SK-N-SH (cell line): ENCODE measurements at regions not wholly inside any gene's neighbourhood (a gene's known extent, or its start where the extent isn't known, plus 50 kb on each side); places are given as distances from the start of the nearest gene placed in this dataset.

Experiments
- CTCF ChIA-PET: fragments of 300-600, 350-600 bp; formaldehyde crosslinking; extraction: SDS; loops from one replicate; lab custom pipeline; 2021; lab: Yijun Ruan, JAX
- POLR2A ChIA-PET: fragments of 350-600 bp; sonication (Branson Sonifier 250); formaldehyde crosslinking; extraction: SDS; loops from one replicate; lab custom pipeline; 2020; ENCODE audit warnings: antibody characterized with exemption, inconsistent platforms; lab: Yijun Ruan, JAX
- DNase-seq: peaks from one replicate; pipeline ENCODE4 v3.0.0; 2012
- H2AFZ ChIP-seq: fragments of 200-600 bp; sonication (generic); 2 replicates; pipeline ENCODE4 v1.8.1; 2016; ENCODE audit warnings: antibody characterized with exemption, mild to moderate bottlenecking, low read depth
- H3F3A ChIP-seq: fragments of 200-600 bp; sonication (generic); replicated peaks from 2 replicates; pipeline ENCODE3; 2016; ENCODE audit warnings: antibody characterized with exemption, mild to moderate bottlenecking; ENCODE audit not compliant: insufficient read depth
- H3K27ac ChIP-seq, 2 experiments: fragments of 200-500 bp in 1 of 2; fragments of 200-600 bp in 1 of 2; sonication (Bioruptor generic) in 1 of 2; sonication (generic), shearing (Covaris generic) in 1 of 2; 2 replicates each; pipeline versions ENCODE4 v1.5.1 to v1.6.1; 2014 to 2016; ENCODE audit warnings: low read depth in 2 of 2, inconsistent platforms in 1 of 2, low read length in 1 of 2, mild to moderate bottlenecking in 1 of 2, mixed read lengths in 1 of 2
- H3K27me3 ChIP-seq: fragments of 200-600 bp; sonication (generic), shearing (Covaris generic); 2 replicates; pipeline ENCODE4 v1.6.1; 2016; ENCODE audit warnings: mixed run types; ENCODE audit not compliant: insufficient read depth
- H3K36me3 ChIP-seq, 2 experiments: fragments of 200-500 bp in 1 of 2; fragments of 200-600 bp in 1 of 2; sonication (Bioruptor generic) in 1 of 2; sonication (generic) in 1 of 2; replicated peaks in 1 of 2; 2 replicates each; pipeline versions ENCODE3 to v1.5.1; 2014 to 2016; ENCODE audit warnings: low read length in 1 of 2, mild to moderate bottlenecking in 1 of 2; ENCODE audit not compliant: insufficient read depth in 2 of 2, control insufficient read depth in 1 of 2
- H3K4me1 ChIP-seq, 2 experiments: fragments of 200-500 bp in 1 of 2; fragments of 200-600 bp in 1 of 2; sonication (Bioruptor generic) in 1 of 2; sonication (generic), shearing (Covaris generic) in 1 of 2; 2 replicates each; pipeline versions ENCODE4 v1.5.1 to v1.6.1; 2014 to 2016; ENCODE audit warnings: low read depth in 1 of 2, low read length in 1 of 2, mixed run types in 1 of 2; ENCODE audit not compliant: insufficient read depth in 2 of 2, control insufficient read depth in 1 of 2
- H3K4me2 ChIP-seq: fragments of 200-600 bp; sonication (generic), shearing (Covaris generic); 2 replicates; pipeline ENCODE4 v1.6.1; 2017; ENCODE audit warnings: mixed run types
- H3K4me3 ChIP-seq, 2 experiments: fragments of 200-500 bp in 1 of 2; fragments of 200-600 bp in 1 of 2; sonication (Bioruptor generic) in 1 of 2; sonication (generic), shearing (Covaris generic) in 1 of 2; 2 replicates each; pipeline versions ENCODE4 v1.5.1 to v1.8.1; 2014 to 2016; ENCODE audit warnings: low read depth in 2 of 2, inconsistent platforms in 1 of 2, low read length in 1 of 2, mild to moderate bottlenecking in 1 of 2, mixed read lengths in 1 of 2, moderate library complexity in 1 of 2
- H3K79me2 ChIP-seq: fragments of 200-600 bp; sonication (generic); 2 replicates; pipeline ENCODE4 v1.8.1; 2017; ENCODE audit warnings: mild to moderate bottlenecking; ENCODE audit not compliant: insufficient read depth
- H3K9ac ChIP-seq: fragments of 200-600 bp; sonication (generic); 2 replicates; pipeline ENCODE4 v1.6.1; 2017; ENCODE audit warnings: mixed run types
- H3K9me2 ChIP-seq: fragments of 200-600 bp; sonication (generic); 2 replicates; pipeline ENCODE4 v1.6.1; 2017; ENCODE audit warnings: mixed run types
- H3K9me3 ChIP-seq: fragments of 200-600 bp; sonication (generic); 2 replicates; pipeline ENCODE4 v1.6.1; 2017; ENCODE audit warnings: mixed run types, mild to moderate bottlenecking, moderate library complexity
- H4K20me1 ChIP-seq: fragments of 200-600 bp; sonication (generic); 2 replicates; pipeline ENCODE4 v1.6.1; 2017; ENCODE audit warnings: mild to moderate bottlenecking, mixed run types; ENCODE audit not compliant: insufficient read depth
- EZH2phosphoT487 ChIP-seq: fragments of 200-600 bp; sonication (generic); IDR thresholded peaks from 2 replicates; pipeline ENCODE4 v1.6.1; 2017; ENCODE audit warnings: low read depth, mixed run types, mild to moderate bottlenecking, antibody characterized with exemption, moderate library complexity, borderline replicate concordance
- FOXJ3 ChIP-seq: sonication (generic); formaldehyde crosslinking; IDR thresholded peaks from 2 replicates; pipeline ENCODE4 v1.5.1; 2020; ENCODE audit warnings: mild to moderate bottlenecking, missing genetic modification reagents
- FOXM1 ChIP-seq: IDR thresholded peaks from 2 replicates; pipeline ENCODE4 v1.4.0; 2012; ENCODE audit warnings: low read depth, mild to moderate bottlenecking
- GABPA ChIP-seq: IDR thresholded peaks from 2 replicates; pipeline ENCODE4 v1.4.0; 2012; ENCODE audit warnings: low read depth, mild to moderate bottlenecking
- IRF3 ChIP-seq: fragments of 150-350 bp; IDR thresholded peaks from 2 replicates; pipeline ENCODE4 v1.6.1; 2016; ENCODE audit warnings: mild to moderate bottlenecking, low read depth, low read length
- MAX ChIP-seq: IDR thresholded peaks from 2 replicates; pipeline ENCODE4 v1.4.0; 2012; ENCODE audit warnings: low read depth
- MEF2A ChIP-seq: IDR thresholded peaks from 2 replicates; pipeline ENCODE4 v1.4.0; 2012; ENCODE audit warnings: low read depth, borderline replicate concordance
- POLR2AphosphoS5 ChIP-seq: IDR thresholded peaks from 2 replicates; pipeline ENCODE4 v1.6.1; 2012; ENCODE audit warnings: low read depth, low read length
- RAD21 ChIP-seq: IDR thresholded peaks from 2 replicates; pipeline ENCODE4 v1.6.1; 2012; ENCODE audit warnings: mild to moderate bottlenecking, low read length
- RCOR1 ChIP-seq: fragments of 150-350 bp; IDR thresholded peaks from 2 replicates; pipeline ENCODE4 v1.6.1; 2017; ENCODE audit warnings: antibody characterized with exemption, low read length
- REST ChIP-seq: IDR thresholded peaks from 2 replicates; pipeline ENCODE4 v1.6.1; 2012; ENCODE audit warnings: mild to moderate bottlenecking, low read depth, low read length, moderate library complexity
- RFX5 ChIP-seq: IDR thresholded peaks from 2 replicates; pipeline ENCODE4 v1.6.1; 2012; ENCODE audit warnings: mild to moderate bottlenecking, improper control_type of control experiment, low read length
- RXRA ChIP-seq: IDR thresholded peaks from 2 replicates; pipeline ENCODE4 v1.4.0; 2012; ENCODE audit warnings: low read depth, mild to moderate bottlenecking, borderline replicate concordance
- TAF1 ChIP-seq: IDR thresholded peaks from 2 replicates; pipeline ENCODE4 v1.6.1; 2012; ENCODE audit warnings: low read depth, mild to moderate bottlenecking, low read length, moderate library complexity, borderline replicate concordance
- TCF12 ChIP-seq: IDR thresholded peaks from 2 replicates; pipeline ENCODE4 v1.4.0; 2012
- TEAD4 ChIP-seq: IDR thresholded peaks from 2 replicates; pipeline ENCODE4 v1.4.0; 2012; ENCODE audit warnings: mild to moderate bottlenecking, borderline replicate concordance; ENCODE audit not compliant: insufficient read depth
- USF1 ChIP-seq: IDR thresholded peaks from 2 replicates; pipeline ENCODE4 v1.4.0; 2012; ENCODE audit warnings: low read depth, borderline replicate concordance
- USF2 ChIP-seq: fragments of 150-350 bp; IDR thresholded peaks from 2 replicates; pipeline ENCODE4 v1.6.1; 2017; ENCODE audit warnings: antibody characterized with exemption, low read length, low read depth, borderline replicate concordance
- WGBS: methylation state at CpG from one replicate; pipeline ENCODE4 v1.1.6; 2017; ENCODE audit warnings: low lambda C conversion rate; 5-methylcytosine and 5-hydroxymethylcytosine counted together

GRCh38 chr5:85648495-85648894 lies 969.2 kb upstream of the COX7C start:
- Histone ChIP-seq H3K27ac (no peak overlapping the region), H3K9me3 (no peaks in the 10 kb centered on the region), H3K79me2 (no peaks in the 10 kb centered on the region), H3K27me3 (no peaks in the 10 kb centered on the region), H4K20me1 (no peaks in the 10 kb centered on the region), H3K4me1 (no peaks in the 10 kb centered on the region), H3K4me3 (no peak overlapping the region), H2AFZ (no peak overlapping the region), H3F3A (no peaks in the 10 kb centered on the region), H3K36me3 (no peaks in the 10 kb centered on the region), H3K9ac (no peak overlapping the region), H3K4me2 (no peak overlapping the region), H3K9me2 (no peaks in the 10 kb centered on the region)
- ChIA-PET CTCF (no interaction called here), POLR2A (no interaction called here)
- WGBS = 36% methylated on average over 4 of the region's 4 CpGs
- no peak for TF ChIP-seq GABPA
- TF ChIP-seq FOXJ3 (CRISPR knock-in tag) = no peak
- no peak for TF ChIP-seq RAD21
- TF ChIP-seq FOXM1 = no peak
- TF ChIP-seq RFX5 = no peak
- TF ChIP-seq REST = no peak
- no peak for TF ChIP-seq IRF3
- TF ChIP-seq RCOR1 = no peak
- TF ChIP-seq MAX = no peak
- no peak for TF ChIP-seq TAF1
- TF ChIP-seq POLR2AphosphoS5 = no peak
- no peak for DNase-seq

GRCh38 chr5:85651731-85652130 lies 966.0 kb upstream of the COX7C start:
- H3K4me2 ChIP-seq = no peak overlapping the region
- POLR2A ChIA-PET = no interaction called here
- no peaks in the 10 kb centered on the region for H3F3A ChIP-seq
- H3K27me3 ChIP-seq = no peaks in the 10 kb centered on the region
- H3K79me2 ChIP-seq = no peaks in the 10 kb centered on the region
- H4K20me1 ChIP-seq = no peaks in the 10 kb centered on the region
- H3K4me1 ChIP-seq = no peaks in the 10 kb centered on the region
- H3K9me2 ChIP-seq = no peaks in the 10 kb centered on the region
- H3K9me3 ChIP-seq = no peaks in the 10 kb centered on the region
- no peak overlapping the region for H2AFZ ChIP-seq
- WGBS = 74% methylated on average over 1 of the region's 1 CpG
- no peak overlapping the region for H3K27ac ChIP-seq
- H3K9ac ChIP-seq = no peak overlapping the region
- no peaks in the 10 kb centered on the region for H3K36me3 ChIP-seq
- no peak for DNase-seq
- H3K4me3 ChIP-seq = no peak overlapping the region
- CTCF ChIA-PET = no interaction called here
- TF ChIP-seq TEAD4 (no peak), POLR2AphosphoS5 (no peak), IRF3 (no peak), TAF1 (no peak), EZH2phosphoT487 (no peak), TCF12 (no peak), MAX (no peak), USF1 (no peak), USF2 (no peak), RXRA (no peak), MEF2A (no peak), FOXM1 (no peak)
